B cell (primary cell): ENCODE measurements at regions not wholly inside any gene's neighbourhood (a gene's known extent, or its start where the extent isn't known, plus 50 kb on each side); places are given as distances from the start of the nearest gene placed in this dataset.

Experiments used
- ATAC-seq: fragments of 200-7000 bp; cut with Tn5 transposase; one replicate; pipeline ENCODE4 v1.10.0; 2021; ENCODE audit warnings: low read depth, mild to moderate bottlenecking, moderate number of reproducible peaks, moderate library complexity
- CTCF ChIA-PET: fragments of 350-600 bp; sonication (Branson Sonifier 250); formaldehyde crosslinking; loops from one replicate; lab custom pipeline; 2021; ENCODE audit warnings: antibody characterized with exemption, inconsistent platforms; lab: Charles Lee
- POLR2A ChIA-PET: fragments of 350-600 bp; sonication (Branson Sonifier 250); formaldehyde crosslinking; loops from one replicate; lab custom pipeline; 2021; ENCODE audit warnings: antibody characterized with exemption; lab: Charles Lee
- DNase-seq: peaks from one replicate; pipeline ENCODE4 v3.0.0; 2013
- H2AFZ ChIP-seq: 2 replicates; pipeline ENCODE4 v1.6.1; 2012; ENCODE audit warnings: mild to moderate bottlenecking, low read depth, low read length; ENCODE audit not compliant: insufficient read depth, poor library complexity, severe bottlenecking
- H3K27ac ChIP-seq, 2 donors: 1 replicate in 1 of 2; 2 replicates in 1 of 2; pipeline ENCODE4 v1.5.1; 2012 to 2013; ENCODE audit warnings: low read length in 2 of 2, mild to moderate bottlenecking in 2 of 2, moderate library complexity in 1 of 2
- H3K27me3 ChIP-seq, 4 experiments: fragments of 200-600 bp in 1 of 4; sonication (generic) in 1 of 4; replicated peaks in 1 of 4; 1 replicate in 2 of 4; 2 replicates in 2 of 4; pipeline versions ENCODE4 v1.6.1 to v1.7.0; 2013 to 2016; ENCODE audit warnings: low read length in 3 of 4, mild to moderate bottlenecking in 2 of 4, mixed read lengths in 1 of 4, moderate library complexity in 1 of 4; ENCODE audit not compliant: insufficient read depth in 4 of 4, control insufficient read depth in 3 of 4; ENCODE audit errors: control extremely low read depth in 1 of 4
- H3K36me3 ChIP-seq, 2 experiments: replicated peaks in 1 of 2; 1 replicate in 1 of 2; 2 replicates in 1 of 2; pipeline versions ENCODE4 v1.6.1 to v1.7.1; 2013; ENCODE audit warnings: low read length in 1 of 2; ENCODE audit not compliant: insufficient read depth in 2 of 2, control insufficient read depth in 1 of 2; ENCODE audit errors: control extremely low read depth in 1 of 2, extremely low read depth in 1 of 2
- H3K4me1 ChIP-seq, 2 donors: fragments of 200-600 bp in 1 of 2; sonication (generic) in 1 of 2; 1 replicate in 1 of 2; 2 replicates in 1 of 2; pipeline versions ENCODE4 v1.5.1 to v1.6.1; 2013 to 2017; ENCODE audit warnings: low read length in 2 of 2; ENCODE audit not compliant: control insufficient read depth in 2 of 2, insufficient read depth in 2 of 2
- H3K4me2 ChIP-seq: replicated peaks from 2 replicates; pipeline ENCODE3; 2012; ENCODE audit warnings: mild to moderate bottlenecking, low read depth, low read length; ENCODE audit not compliant: poor library complexity, severe bottlenecking
- H3K4me3 ChIP-seq, 5 experiments: fragments of 200-600 bp in 1 of 5; sonication (generic) in 1 of 5; 1 replicate in 3 of 5; 2 replicates in 2 of 5; pipeline versions ENCODE4 v1.5.1 to v1.7.0; 2011 to 2016; ENCODE audit warnings: low read length in 4 of 5, mild to moderate bottlenecking in 4 of 5, low read depth in 2 of 5, control low read depth in 1 of 5, moderate library complexity in 1 of 5; ENCODE audit not compliant: insufficient read depth in 1 of 5; ENCODE audit errors: control extremely low read depth in 1 of 5, extremely low read depth in 1 of 5
- H3K79me2 ChIP-seq: fragments of 200-600 bp; sonication (generic); one replicate; pipeline ENCODE4 v1.6.0; 2016; ENCODE audit warnings: low read length; ENCODE audit not compliant: control insufficient read depth, insufficient read depth
- H3K9ac ChIP-seq: fragments of 200-600 bp; sonication (generic); 2 replicates; pipeline ENCODE4 v1.6.1; 2017; ENCODE audit warnings: mild to moderate bottlenecking, low read length, moderate library complexity
- H3K9me3 ChIP-seq, 3 donors: one replicate each; pipeline versions ENCODE4 v1.6.1 to v1.7.1; 2013; ENCODE audit warnings: low read length in 2 of 3; ENCODE audit not compliant: control insufficient read depth in 2 of 3, insufficient read depth in 1 of 3; ENCODE audit errors: control extremely low read depth in 1 of 3
- H4K20me1 ChIP-seq: 2 replicates; pipeline ENCODE4 v1.6.0; 2012; ENCODE audit warnings: mild to moderate bottlenecking, low read length; ENCODE audit not compliant: insufficient read depth, control insufficient read depth, poor library complexity, severe bottlenecking
- H3K27ac Mint-ChIP-seq: one replicate; pipeline ENCODE4 v1.8.0; 2021; ENCODE audit warnings: mixed read lengths
- H3K27me3 Mint-ChIP-seq: one replicate; pipeline ENCODE4 v1.8.0; 2021; ENCODE audit warnings: mixed read lengths
- H3K4me1 Mint-ChIP-seq: one replicate; pipeline ENCODE4 v1.8.0; 2021; ENCODE audit warnings: mixed read lengths
- H3K4me3 Mint-ChIP-seq: one replicate; pipeline ENCODE4 v1.8.0; 2021; ENCODE audit warnings: mixed read lengths
- H3K9me3 Mint-ChIP-seq: one replicate; pipeline ENCODE4 v1.8.0; 2022; ENCODE audit warnings: mixed read lengths; ENCODE audit not compliant: insufficient read depth
- CTCF ChIP-seq: fragments of 200-600 bp; IDR thresholded peaks from one replicate; pipeline ENCODE4 v1.8.0; 2022; ENCODE audit warnings: antibody characterized with exemption, mild to moderate bottlenecking
- EZH2 ChIP-seq: IDR thresholded peaks from 2 replicates; pipeline ENCODE4 v1.6.1; 2012; ENCODE audit warnings: borderline replicate concordance, low read depth, mild to moderate bottlenecking, moderate library complexity, low read length; ENCODE audit not compliant: insufficient read depth, poor library complexity, severe bottlenecking
- WGBS: methylation state at CpG from one replicate; pipeline ENCODE4 v1.1.5; 2013; ENCODE audit warnings: missing lambda C conversion rate; ENCODE audit not compliant: insufficient coverage; 5-methylcytosine and 5-hydroxymethylcytosine counted together
- intact Hi-C: fragments of 100-400 bp; cut with micrococcal nuclease; formaldehyde crosslinking; loops from one replicate; pipeline ENCODE4 v1.10.0; 2022

GRCh38 chr6:8268156-8268555 is 165.8 kb upstream of the EEF1E1 start:
- CTCF ChIA-PET = no interaction called here
- peaks cover 7% of the 10 kb centered on the region for H3K27me3 Mint-ChIP-seq
- no peak overlapping the region for H3K27ac Mint-ChIP-seq
- no peak overlapping the region for H3K4me3 Mint-ChIP-seq
- Histone ChIP-seq H4K20me1 (no peaks in the 10 kb centered on the region), H3K9me3 (no peaks in the 10 kb centered on the region), H3K79me2 (no peaks in the 10 kb centered on the region), H2AFZ (no peak overlapping the region), H3K4me3 (no peak overlapping the region), H3K4me2 (no peak overlapping the region), H3K27ac (no peak overlapping the region), H3K36me3 (no peaks in the 10 kb centered on the region), H3K9ac (no peak overlapping the region), H3K4me1 (no peaks in the 10 kb centered on the region), H3K27me3 (peaks cover 0 to 8% (median 0%) of the 10 kb centered on the region in 4 experiments)
- no peak for DNase-seq
- peaks cover 2% of the 10 kb centered on the region for H3K4me1 Mint-ChIP-seq
- TF ChIP-seq EZH2 (no peak), CTCF (no peak)
- WGBS = no CpG with 5 or more reads among the region's 1 CpG
- H3K9me3 Mint-ChIP-seq = no peaks in the 10 kb centered on the region
- POLR2A ChIA-PET = no interaction called here
- intact Hi-C loops = no loop called here
- ATAC-seq = no peak

GRCh38 chr6:8260610-8261009 is 158.3 kb upstream of the EEF1E1 start:
- no peak for ATAC-seq
- no peak overlapping the region for H3K4me3 ChIP-seq
- H2AFZ ChIP-seq = no peak overlapping the region
- no peaks in the 10 kb centered on the region for H3K4me1 Mint-ChIP-seq
- no peak overlapping the region for H3K4me2 ChIP-seq
- H4K20me1 ChIP-seq = no peaks in the 10 kb centered on the region
- no peak overlapping the region for H3K27ac ChIP-seq
- no peak for DNase-seq
- no peaks in the 10 kb centered on the region for H3K36me3 ChIP-seq
- TF ChIP-seq CTCF (no peak), EZH2 (no peak)
- POLR2A ChIA-PET = no interaction called here
- H3K27me3 Mint-ChIP-seq = peaks cover 6% of the 10 kb centered on the region
- H3K9ac ChIP-seq = no peak overlapping the region
- H3K4me3 Mint-ChIP-seq = no peak overlapping the region
- CTCF ChIA-PET = no interaction called here
- no peaks in the 10 kb centered on the region for H3K9me3 Mint-ChIP-seq
- no peaks in the 10 kb centered on the region for H3K4me1 ChIP-seq
- intact Hi-C loops = no loop called here
- 80% methylated on average over 2 of the region's 3 CpGs for WGBS
- H3K9me3 ChIP-seq = peaks cover 0 to 3% (median 0%) of the 10 kb centered on the region in 3 donors
- H3K27me3 ChIP-seq = no peaks in the 10 kb centered on the region
- no peak overlapping the region for H3K27ac Mint-ChIP-seq
- no peaks in the 10 kb centered on the region for H3K79me2 ChIP-seq
